K562 (cell line): ENCODE measurements at regions not wholly inside any gene's neighbourhood (a gene's known extent, or its start where the extent isn't known, plus 50 kb on each side); places are given as distances from the start of the nearest gene placed in this dataset.

ENCODE experiments used
- ATAC-seq: fragments of 200-7000 bp; cut with Tn5 transposase; 3 replicates; pipeline ENCODE4 v1.9.1; 2020; ENCODE audit warnings: moderate library complexity
- BruUV-seq: library from RNA; stranded (reverse); fragments of 400-500 nt; replicated peaks from 2 replicates; lab custom pipeline; 2021; lab: Mats Ljungman, UMichigan
- CTCF ChIA-PET: fragments of 300-600 bp; formaldehyde crosslinking; extraction: SDS; loops from one replicate; lab custom pipeline; 2021; ENCODE audit warnings: low intra/inter-chr PET ratio; lab: Yijun Ruan, JAX
- POLR2A ChIA-PET: fragments of 300-600, 350-650 bp; sonication (Branson Sonifier 250); formaldehyde crosslinking; extraction: SDS; loops from one replicate; lab custom pipeline; 2021; ENCODE audit warnings: antibody characterized with exemption, inconsistent platforms; lab: Yijun Ruan, JAX
- DNase-seq, 4 experiments: peaks; one replicate each; pipeline versions ENCODE4 v3.0.0 to v3.0.0-alpha.2; 2011 to 2018; ENCODE audit warnings: low spot score in 3 of 4, mixed read lengths in 3 of 4; ENCODE audit errors: extremely low read depth in 1 of 4
- FAIRE-seq: peaks from 2 replicates; lab custom pipeline; 2011; peaks lifted over from hg19 to GRCh38; lab: Jason Lieb, UNC
- H2AFZ ChIP-seq: 2 replicates; pipeline ENCODE4 v1.6.0; 2011; ENCODE audit warnings: low read depth, low read length, control low read depth, inconsistent platforms
- H3K27ac ChIP-seq: fragments of 200-600 bp; 3 replicates; pipeline ENCODE4 v1.8.0; 2011; ENCODE audit warnings: low read depth, mild to moderate bottlenecking, control low read depth, inconsistent platforms, low read length, moderate library complexity, mixed read lengths; ENCODE audit errors: extremely low read depth
- H3K27me3 ChIP-seq, 2 experiments: fragments of 300-600 bp in 1 of 2; 2 replicates in 1 of 2; 3 replicates in 1 of 2; pipeline versions ENCODE4 v1.6.0 to v1.8.0; 2011; ENCODE audit warnings: inconsistent platforms in 2 of 2, low read length in 2 of 2, mild to moderate bottlenecking in 1 of 2, mixed read lengths in 1 of 2, moderate library complexity in 1 of 2; ENCODE audit not compliant: control insufficient read depth in 2 of 2, insufficient read depth in 2 of 2
- H3K36me3 ChIP-seq: fragments of 300-600 bp; 3 replicates; pipeline ENCODE4 v1.8.0; 2011; ENCODE audit warnings: mild to moderate bottlenecking, low read length, inconsistent platforms; ENCODE audit not compliant: control insufficient read depth, insufficient read depth
- H3K4me1 ChIP-seq, 2 experiments: fragments of 200-600 bp in 1 of 2; replicated peaks in 1 of 2; 2 replicates in 1 of 2; 3 replicates in 1 of 2; pipeline versions ENCODE4 v1.5.1 to v1.8.0; 2011; ENCODE audit warnings: inconsistent platforms in 2 of 2, low read length in 2 of 2, mild to moderate bottlenecking in 1 of 2, mixed read lengths in 1 of 2, moderate library complexity in 1 of 2; ENCODE audit not compliant: control insufficient read depth in 2 of 2, insufficient read depth in 2 of 2
- H3K4me2 ChIP-seq: 2 replicates; pipeline ENCODE4 v1.6.1; 2011; ENCODE audit warnings: low read length, control low read depth, inconsistent platforms, mixed read lengths; ENCODE audit not compliant: insufficient read depth
- H3K4me3 ChIP-seq: fragments of 200-600 bp; sonication (generic), shearing (Covaris generic); 2 replicates; pipeline ENCODE4 v1.5.1; 2016; ENCODE audit warnings: control low read depth, inconsistent platforms
- H3K79me2 ChIP-seq: fragments of 200-600 bp; 3 replicates; pipeline ENCODE4 v1.8.0; 2011; ENCODE audit warnings: low read length, inconsistent platforms; ENCODE audit not compliant: control insufficient read depth, insufficient read depth
- H3K9ac ChIP-seq, 2 experiments: 2 replicates each; pipeline versions ENCODE4 v1.6.0 to v1.6.1; 2011; ENCODE audit warnings: low read depth in 2 of 2, low read length in 2 of 2, control low read depth in 1 of 2, inconsistent platforms in 1 of 2, mild to moderate bottlenecking in 1 of 2, mixed read lengths in 1 of 2; ENCODE audit not compliant: insufficient read depth in 1 of 2
- H3K9me1 ChIP-seq: one replicate; pipeline ENCODE4 v1.6.0; 2011; ENCODE audit warnings: inconsistent platforms, mild to moderate bottlenecking, low read length, moderate library complexity; ENCODE audit not compliant: control insufficient read depth, insufficient read depth
- H3K9me3 ChIP-seq: replicated peaks from 2 replicates; pipeline ENCODE4 v1.5.1; 2011; ENCODE audit warnings: low read depth, low read length, inconsistent platforms; ENCODE audit not compliant: control insufficient read depth, insufficient read depth
- H4K20me1 ChIP-seq: replicated peaks from 2 replicates; pipeline ENCODE4 v1.6.1; 2011; ENCODE audit warnings: low read length, inconsistent platforms, mixed read lengths; ENCODE audit not compliant: control insufficient read depth, insufficient read depth
- CBFB ChIP-seq: sonication (generic); formaldehyde crosslinking; IDR thresholded peaks from 2 replicates; pipeline ENCODE4 v1.4.0; 2020; ENCODE audit warnings: mild to moderate bottlenecking, missing genetic modification reagents
- CGGBP1 ChIP-seq: fragments of 250-450 bp; sonication (Bioruptor Pico); IDR thresholded peaks from 2 replicates; pipeline ENCODE4 v1.9.0; 2021; ENCODE audit warnings: mild to moderate bottlenecking
- EWSR1 ChIP-seq: fragments of 450-650 bp; IDR thresholded peaks from 2 replicates; pipeline ENCODE4 v1.6.1; 2018; ENCODE audit warnings: borderline replicate concordance, mild to moderate bottlenecking, low read depth, moderate library complexity; ENCODE audit not compliant: partially characterized antibody
- GTF2A2 ChIP-seq: IDR thresholded peaks from 2 replicates; pipeline ENCODE4 v1.6.1; 2016; ENCODE audit warnings: mild to moderate bottlenecking, missing genetic modification characterization, missing compliant biosample characterization
- MCM2 ChIP-seq: fragments of 450-650 bp; IDR thresholded peaks from 2 replicates; pipeline ENCODE4 v1.6.1; 2017; ENCODE audit warnings: low read depth, mild to moderate bottlenecking
- MYBL2 ChIP-seq, 2 experiments: fragments of 450-650 bp in 1 of 2; sonication (generic) in 1 of 2; formaldehyde crosslinking in 1 of 2; IDR thresholded peaks; 2 replicates each; pipeline versions ENCODE4 v1.6.1 to v1.8.1; 2017 to 2022; ENCODE audit warnings: borderline replicate concordance in 1 of 2, inconsistent platforms in 1 of 2, low read depth in 1 of 2, mild to moderate bottlenecking in 1 of 2, missing genetic modification reagents in 1 of 2, moderate library complexity in 1 of 2
- PPARD ChIP-seq: fragments of 250-450 bp; sonication (Bioruptor Pico); IDR thresholded peaks from 2 replicates; pipeline ENCODE4 v1.8.0; 2022; ENCODE audit warnings: inconsistent platforms, mild to moderate bottlenecking, moderate library complexity
- PRPF4 ChIP-seq: fragments of 200-400 bp; formaldehyde crosslinking; IDR thresholded peaks from one replicate; pipeline ENCODE4 v1.6.1; 2017; ENCODE audit warnings: low read length, low read depth, mild to moderate bottlenecking; ENCODE audit not compliant: insufficient read depth, poor library complexity, severe bottlenecking
- SNIP1 ChIP-seq: fragments of 450-650 bp; IDR thresholded peaks from 2 replicates; pipeline ENCODE4 v1.7.1; 2017; ENCODE audit warnings: low read depth, mild to moderate bottlenecking
- TRIM28 ChIP-seq: fragments of 450-650 bp; IDR thresholded peaks from 2 replicates; pipeline ENCODE4 v1.6.1; 2017
- ZEB2 ChIP-seq: fragments of 450-650 bp; IDR thresholded peaks from 2 replicates; pipeline ENCODE4 v1.6.1; 2016
- ZNF696 ChIP-seq: fragments of 250-450 bp; sonication (Bioruptor Pico); conservative IDR thresholded peaks from 2 replicates; pipeline ENCODE4 v1.4.0; 2020; ENCODE audit warnings: mild to moderate bottlenecking, moderate library complexity
- WGBS: fragments of 100-300 bp; shearing (Covaris generic); methylation state at CpG from one replicate; pipeline ENCODE4 v1.1.6; 2016; ENCODE audit warnings: low coverage, mixed read lengths; ENCODE audit not compliant: insufficient coverage; ENCODE audit errors: missing lambda C conversion rate; 5-methylcytosine and 5-hydroxymethylcytosine counted together
- in situ Hi-C: fragments of 300-500 bp; cut with MboI; formaldehyde crosslinking; loops from 4 replicates; pipeline ENCODE4 v1.15.0; 2018; ENCODE audit warnings: inconsistent platforms, mixed read lengths
- intact Hi-C: fragments of 100-400 bp; cut with micrococcal nuclease; formaldehyde crosslinking; loops from 2 replicates; pipeline ENCODE4 v1.14.2; 2022
- TF ChIP-seq, protein P1 (sequence below): fragments of 450-650 bp; conservative IDR thresholded peaks from 2 replicates; pipeline ENCODE4 v1.6.1; 2016; ENCODE audit warnings: missing genetic modification characterization, low read depth, mild to moderate bottlenecking, control low read depth, missing compliant biosample characterization

GRCh38 chr2:234403751-234404150 lies 93.1 kb downstream of the ARL4C start:
- H3K27me3 ChIP-seq, result peaks cover 0 to 8% of the 10 kb centered on the region in 2 experiments; a peak in 1 of 5 replicates
- H3K79me2 ChIP-seq, result no peaks in the 10 kb centered on the region
- DNase-seq, result no peak
- H3K36me3 ChIP-seq, result no peaks in the 10 kb centered on the region
- H3K9ac ChIP-seq, result no peak overlapping the region
- no peak for FAIRE-seq
- H3K27ac ChIP-seq, result no peak overlapping the region
- ChIA-PET CTCF (no interaction called here), POLR2A (no interaction called here)
- 0% methylated on average over 1 of the region's 1 CpG for WGBS
- no peaks in the 10 kb centered on the region for H3K9me1 ChIP-seq
- no peaks in the 10 kb centered on the region for H3K4me1 ChIP-seq
- no peaks in the 10 kb centered on the region for H3K9me3 ChIP-seq
- no peak overlapping the region for H2AFZ ChIP-seq
- no peak overlapping the region for H3K4me3 ChIP-seq
- TF ChIP-seq MCM2 (no peak), PPARD (CRISPR knock-in tag) (no peak), SNIP1 (no peak)
- intact Hi-C loops (no loop called here), in situ Hi-C loops (no loop called here)
- no peaks in the 10 kb centered on the region; the same call in 1 of the 2 replicates for H4K20me1 ChIP-seq
- no peak overlapping the region for H3K4me2 ChIP-seq
- BruUV-seq, result no TSS peak
- ATAC-seq, result no peak

- ATAC-seq (no peak), DNase-seq (no peak), FAIRE-seq (no peak)
- 3% methylated on average over 8 of the region's 8 CpGs for WGBS
- intact Hi-C loops, result no loop called here
- Histone ChIP-seq H3K4me1 (no peaks in the 10 kb centered on the region), H3K9me1 (no peaks in the 10 kb centered on the region), H3K36me3 (no peaks in the 10 kb centered on the region), H3K9ac (no peak overlapping the region), H3K79me2 (no peaks in the 10 kb centered on the region), H4K20me1 (no peaks in the 10 kb centered on the region; the same call in 1 of the 2 replicates), H3K9me3 (no peaks in the 10 kb centered on the region), H3K4me2 (no peak overlapping the region), H3K4me3 (no peak overlapping the region), H3K27me3 (peaks cover 0 to 15% of the 10 kb centered on the region in 2 experiments; a peak in 1 of 5 replicates), H3K27ac (no peak overlapping the region), H2AFZ (no peak overlapping the region)
- in situ Hi-C loops, result no loop called here
- TF ChIP-seq, protein P1, sequence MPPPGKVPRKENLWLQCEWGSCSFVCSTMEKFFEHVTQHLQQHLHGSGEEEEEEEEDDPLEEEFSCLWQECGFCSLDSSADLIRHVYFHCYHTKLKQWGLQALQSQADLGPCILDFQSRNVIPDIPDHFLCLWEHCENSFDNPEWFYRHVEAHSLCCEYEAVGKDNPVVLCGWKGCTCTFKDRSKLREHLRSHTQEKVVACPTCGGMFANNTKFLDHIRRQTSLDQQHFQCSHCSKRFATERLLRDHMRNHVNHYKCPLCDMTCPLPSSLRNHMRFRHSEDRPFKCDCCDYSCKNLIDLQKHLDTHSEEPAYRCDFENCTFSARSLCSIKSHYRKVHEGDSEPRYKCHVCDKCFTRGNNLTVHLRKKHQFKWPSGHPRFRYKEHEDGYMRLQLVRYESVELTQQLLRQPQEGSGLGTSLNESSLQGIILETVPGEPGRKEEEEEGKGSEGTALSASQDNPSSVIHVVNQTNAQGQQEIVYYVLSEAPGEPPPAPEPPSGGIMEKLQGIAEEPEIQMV (tag), result no peak
- TF ChIP-seq EWSR1 (no peak), CGGBP1 (CRISPR knock-in tag) (no peak), ZEB2 (no peak), GTF2A2 (tag) (no peak), ZNF696 (CRISPR knock-in tag) (no peak), TRIM28 (no peak), PRPF4 (no peak), MYBL2 (IDR thresholded peaks at IDR 0.05; ENCODE audit: low read depth) (no peak), MYBL2 (CRISPR knock-in tag; IDR thresholded peaks at IDR 0.05; ENCODE audit: borderline replicate concordance) (no peak), CBFB (CRISPR knock-in tag) (no peak)
- POLR2A ChIA-PET, result no interaction called here
- BruUV-seq, result no TSS peak
- CTCF ChIA-PET, result no interaction called here
Observed at GRCh38 chr2:234403074-234403473, 93.8 kb downstream of the ARL4C start.
